Breast epithelium (tissue), 4 donors: ENCODE measurements at regions not wholly inside any gene's neighbourhood (a gene's known extent, or its start where the extent isn't known, plus 50 kb on each side); places are given as distances from the start of the nearest gene placed in this dataset.

Experiments used
- DNase-seq, 2 donors: peaks; one replicate each; pipeline ENCODE4 v3.0.0-alpha.2; 2019; ENCODE audit warnings: low spot score in 2 of 2
- H3K27ac ChIP-seq, 2 donors: fragments of 200-600 bp; sonication (generic) in 1 of 2; one replicate each; pipeline ENCODE4 v1.5.1; 2016 to 2019; ENCODE audit warnings: mild to moderate bottlenecking in 1 of 2
- H3K27me3 ChIP-seq, 2 donors: fragments of 200-600 bp; sonication (generic) in 1 of 2; one replicate each; pipeline versions ENCODE4 v1.5.1 to v1.6.0; 2017 to 2019; ENCODE audit warnings: control low read depth in 1 of 2, mild to moderate bottlenecking in 1 of 2
- H3K36me3 ChIP-seq: fragments of 200-600 bp; one replicate; pipeline ENCODE4 v1.5.1; 2019
- H3K4me1 ChIP-seq, 2 donors: fragments of 200-600 bp; sonication (generic); one replicate each; pipeline ENCODE4 v1.5.1; 2016 to 2019; ENCODE audit warnings: control low read depth in 1 of 2
- H3K4me3 ChIP-seq, 3 donors: fragments of 200-600 bp; sonication (generic); 1 replicate in 2 of 3; 2 replicates in 1 of 3; pipeline ENCODE4 v1.5.1; 2016 to 2019; ENCODE audit warnings: mild to moderate bottlenecking in 3 of 3, moderate library complexity in 2 of 3
- H3K9me3 ChIP-seq, 2 donors: fragments of 200-600 bp; sonication (generic) in 1 of 2; one replicate each; pipeline ENCODE4 v1.5.1; 2016 to 2019; ENCODE audit warnings: control low read depth in 1 of 2
- POLR2A ChIP-seq: fragments of 450-650 bp; IDR thresholded peaks from one replicate; pipeline ENCODE4 v1.6.1; 2016; ENCODE audit warnings: antibody characterized with exemption, mild to moderate bottlenecking, moderate library complexity
- POLR2AphosphoS5 ChIP-seq, 3 donors: sonication (generic); formaldehyde crosslinking; IDR thresholded peaks; one replicate each; pipeline ENCODE4 v1.6.1; 2017; ENCODE audit warnings: antibody characterized with exemption in 3 of 3
- intact Hi-C: fragments of 100-400 bp; cut with DNase I; formaldehyde crosslinking; loops from one replicate; pipeline ENCODE4 v1.15.1; 2023; ENCODE audit warnings: low total_unique reads
- TF ChIP-seq, protein P1 (sequence below), 3 donors: fragments of 450-650 bp; IDR thresholded peaks; one replicate each; pipeline ENCODE4 v1.5.1; 2016 to 2017; ENCODE audit warnings: antibody characterized with exemption in 3 of 3, mild to moderate bottlenecking in 3 of 3, moderate library complexity in 3 of 3

DNA sequence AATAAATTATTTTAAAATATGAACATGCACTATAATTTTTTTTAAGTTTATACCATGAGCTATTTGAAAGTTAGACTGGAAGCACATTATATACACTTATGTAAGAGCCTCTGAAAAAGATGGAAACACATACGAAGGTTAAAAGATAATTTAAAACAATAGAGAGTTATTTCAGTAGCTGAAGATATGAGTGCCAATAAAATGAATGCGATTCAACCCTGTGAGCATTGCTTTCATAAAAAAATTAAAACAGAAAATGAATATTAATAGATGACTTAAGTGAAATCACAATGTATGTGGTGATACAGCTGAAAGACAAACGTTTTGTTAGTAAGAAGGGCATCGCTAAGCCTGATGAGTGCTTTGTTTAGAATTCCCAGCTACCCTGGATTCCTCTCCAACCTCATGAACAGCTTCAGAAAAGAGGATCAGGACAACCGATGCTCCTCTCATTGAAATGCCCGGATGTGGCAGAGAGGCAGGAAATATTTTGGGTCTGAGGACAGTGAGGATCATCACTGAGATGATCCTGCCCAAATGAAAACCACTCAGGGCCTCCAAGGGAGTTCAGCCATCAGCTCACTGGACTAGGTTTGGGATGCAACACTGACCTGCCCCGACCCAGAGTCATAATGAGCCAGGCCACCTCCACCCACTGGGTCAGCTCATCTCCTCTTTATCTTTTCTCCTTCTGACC, 60.2 kb upstream of the TOP3B start:
- peaks cover 8% of the 10 kb centered on the region for H3K36me3 ChIP-seq
- no peak for DNase-seq
- H3K4me1 ChIP-seq, result no peaks in the 10 kb centered on the region
- intact Hi-C loops, result no loop called here
- H3K4me3 ChIP-seq, result no peak overlapping the region
- H3K27ac ChIP-seq, result no peak overlapping the region
- no peaks in the 10 kb centered on the region for H3K27me3 ChIP-seq
- H3K9me3 ChIP-seq, result no peaks in the 10 kb centered on the region
- TF ChIP-seq, protein P1, sequence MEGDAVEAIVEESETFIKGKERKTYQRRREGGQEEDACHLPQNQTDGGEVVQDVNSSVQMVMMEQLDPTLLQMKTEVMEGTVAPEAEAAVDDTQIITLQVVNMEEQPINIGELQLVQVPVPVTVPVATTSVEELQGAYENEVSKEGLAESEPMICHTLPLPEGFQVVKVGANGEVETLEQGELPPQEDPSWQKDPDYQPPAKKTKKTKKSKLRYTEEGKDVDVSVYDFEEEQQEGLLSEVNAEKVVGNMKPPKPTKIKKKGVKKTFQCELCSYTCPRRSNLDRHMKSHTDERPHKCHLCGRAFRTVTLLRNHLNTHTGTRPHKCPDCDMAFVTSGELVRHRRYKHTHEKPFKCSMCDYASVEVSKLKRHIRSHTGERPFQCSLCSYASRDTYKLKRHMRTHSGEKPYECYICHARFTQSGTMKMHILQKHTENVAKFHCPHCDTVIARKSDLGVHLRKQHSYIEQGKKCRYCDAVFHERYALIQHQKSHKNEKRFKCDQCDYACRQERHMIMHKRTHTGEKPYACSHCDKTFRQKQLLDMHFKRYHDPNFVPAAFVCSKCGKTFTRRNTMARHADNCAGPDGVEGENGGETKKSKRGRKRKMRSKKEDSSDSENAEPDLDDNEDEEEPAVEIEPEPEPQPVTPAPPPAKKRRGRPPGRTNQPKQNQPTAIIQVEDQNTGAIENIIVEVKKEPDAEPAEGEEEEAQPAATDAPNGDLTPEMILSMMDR (IDR thresholded peaks at IDR 0.05), result no peak
- TF ChIP-seq POLR2A (no peak), POLR2AphosphoS5 (IDR thresholded peaks at IDR 0.05) (no peak)

DNA sequence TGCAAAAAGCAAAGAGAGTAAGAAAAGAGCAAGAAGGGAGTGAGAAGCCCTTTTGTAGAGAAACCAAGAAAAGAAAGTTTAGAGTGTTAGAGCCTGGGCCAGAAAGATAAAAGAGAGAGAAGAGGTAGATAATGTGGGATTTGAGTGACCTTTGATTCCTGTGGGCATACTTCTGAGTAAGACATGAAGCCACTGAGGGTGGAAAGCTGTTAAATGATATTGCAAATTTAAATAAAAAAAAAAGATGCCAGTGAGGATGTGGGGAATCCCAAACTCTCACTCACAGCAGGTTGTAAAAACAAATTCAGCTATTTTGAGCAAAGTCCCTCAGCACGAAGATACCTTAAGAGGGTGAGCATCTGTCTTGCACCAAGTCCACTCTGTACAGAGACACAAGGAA, 59.4 kb upstream of the TOP3B start:
- Histone ChIP-seq H3K36me3 (peaks cover 8% of the 10 kb centered on the region), H3K27me3 (no peaks in the 10 kb centered on the region), H3K27ac (no peak overlapping the region), H3K4me1 (no peaks in the 10 kb centered on the region), H3K9me3 (no peaks in the 10 kb centered on the region), H3K4me3 (no peak overlapping the region)
- intact Hi-C loops, result no loop called here
- TF ChIP-seq POLR2A (no peak), POLR2AphosphoS5 (IDR thresholded peaks at IDR 0.05) (no peak)
- TF ChIP-seq, protein P1 (IDR thresholded peaks at IDR 0.05), result no peak
- DNase-seq, result no peak

DNA sequence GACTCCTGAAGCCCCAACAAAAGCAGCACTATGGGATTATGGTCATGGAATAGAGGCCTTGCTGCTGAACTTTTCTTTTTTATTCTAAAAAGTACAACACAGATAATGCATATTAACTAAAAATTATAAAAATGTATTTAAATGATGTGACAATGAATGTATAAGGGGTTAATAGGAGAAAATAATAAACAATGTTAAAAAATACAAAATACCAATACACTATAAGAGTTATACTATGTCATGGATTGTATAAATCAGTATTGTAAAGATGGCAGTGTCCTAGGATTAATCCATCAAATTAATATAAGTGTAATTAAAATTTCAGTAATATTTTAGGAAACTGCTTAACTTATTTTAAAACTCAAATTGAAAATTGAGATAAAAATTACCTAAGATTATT, 58.3 kb upstream of the TOP3B start:
- Histone ChIP-seq H3K4me3 (no peak overlapping the region), H3K27ac (no peak overlapping the region), H3K27me3 (no peaks in the 10 kb centered on the region), H3K9me3 (no peaks in the 10 kb centered on the region), H3K4me1 (no peaks in the 10 kb centered on the region), H3K36me3 (peaks cover 8% of the 10 kb centered on the region)
- TF ChIP-seq, protein P1 (IDR thresholded peaks at IDR 0.05), result no peak
- no peak for TF ChIP-seq POLR2AphosphoS5 (IDR thresholded peaks at IDR 0.05)
- TF ChIP-seq POLR2A, result no peak
- intact Hi-C loops, result no loop called here
- no peak for DNase-seq

DNA sequence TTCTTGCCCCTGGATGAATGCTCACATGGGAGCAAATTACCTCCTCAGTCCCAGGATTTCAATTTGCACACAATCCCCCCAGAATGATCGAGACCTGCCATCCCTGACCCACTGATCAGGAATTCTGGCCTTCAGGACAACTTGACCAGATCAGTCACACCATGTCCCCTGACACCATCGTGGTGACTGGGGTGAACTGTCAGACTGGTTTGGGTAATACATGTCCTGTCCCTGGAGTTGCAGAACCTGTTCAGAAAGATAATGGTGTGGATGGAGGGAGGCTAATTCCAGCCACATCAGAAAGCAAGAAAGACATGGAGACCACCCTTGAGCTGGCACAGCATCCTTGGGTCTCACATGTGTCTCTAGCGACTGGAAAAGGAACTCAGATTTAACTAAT, 57.9 kb upstream of the TOP3B start:
- H3K4me3 ChIP-seq, result no peak overlapping the region
- DNase-seq, result no peak
- H3K9me3 ChIP-seq, result no peaks in the 10 kb centered on the region
- H3K36me3 ChIP-seq, result peaks cover 8% of the 10 kb centered on the region
- H3K27ac ChIP-seq, result no peak overlapping the region
- no peak for TF ChIP-seq POLR2AphosphoS5 (IDR thresholded peaks at IDR 0.05)
- TF ChIP-seq POLR2A, result no peak
- TF ChIP-seq, protein P1 (IDR thresholded peaks at IDR 0.05), result no peak
- intact Hi-C loops, result no loop called here
- H3K4me1 ChIP-seq, result no peaks in the 10 kb centered on the region
- H3K27me3 ChIP-seq, result no peaks in the 10 kb centered on the region

DNA sequence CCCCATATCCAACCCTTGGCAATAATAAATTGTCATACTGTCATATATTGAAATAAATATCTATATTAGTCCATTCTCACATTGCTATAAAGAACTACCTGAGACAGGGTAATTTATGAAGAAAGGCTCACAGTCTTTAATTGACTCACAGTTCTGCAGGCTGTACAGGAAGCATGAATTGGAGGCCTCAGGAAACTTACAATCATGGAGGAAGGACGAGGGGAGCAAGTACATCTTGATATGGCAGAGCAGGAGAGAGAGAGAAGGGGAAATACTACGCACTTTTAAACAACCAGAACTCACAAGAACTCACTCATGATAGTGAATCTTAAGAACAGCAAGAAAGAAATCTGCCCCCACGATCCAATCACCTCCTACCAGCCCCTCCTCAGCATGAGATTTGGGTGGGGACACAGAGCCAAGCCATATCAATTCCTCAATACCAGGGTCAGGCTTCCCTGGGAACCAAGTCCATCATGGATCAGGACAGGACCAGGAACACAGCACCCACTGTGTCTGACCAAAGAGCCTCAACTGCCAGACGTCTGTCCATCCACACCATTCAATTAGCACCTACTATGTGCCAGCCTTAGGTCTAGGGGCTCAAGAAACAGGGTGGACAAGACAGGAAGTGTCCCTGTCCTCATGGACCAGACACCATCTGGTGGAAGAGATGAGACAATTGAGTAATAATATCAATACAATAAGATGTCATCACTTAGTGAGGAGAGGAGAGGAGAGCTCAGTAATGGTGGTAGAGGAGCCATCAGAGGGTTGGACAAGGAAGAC, 56.9 kb upstream of the TOP3B start:
- no peaks in the 10 kb centered on the region for H3K9me3 ChIP-seq
- H3K4me3 ChIP-seq, result no peak overlapping the region
- intact Hi-C loops, result no loop called here
- no peak overlapping the region for H3K27ac ChIP-seq
- no peaks in the 10 kb centered on the region for H3K27me3 ChIP-seq
- no peak for DNase-seq
- H3K4me1 ChIP-seq, result no peaks in the 10 kb centered on the region
- peaks cover 8% of the 10 kb centered on the region for H3K36me3 ChIP-seq
- no peak for TF ChIP-seq POLR2A
- TF ChIP-seq, protein P1 (IDR thresholded peaks at IDR 0.05), result no peak
- TF ChIP-seq POLR2AphosphoS5 (IDR thresholded peaks at IDR 0.05), result no peak
